ENCODE measurements at regions not wholly inside any gene's neighbourhood (a gene's known extent, or its start where the extent isn't known, plus 50 kb on each side); places are given as distances from the start of the nearest gene placed in this dataset.

- no peak for TF ChIP-seq NFRKB (IDR thresholded peaks at IDR 0.05)
- no peak for TF ChIP-seq ZNF384 (IDR thresholded peaks at IDR 0.05)
- TF ChIP-seq CTBP1 (IDR thresholded peaks at IDR 0.05; ENCODE audit: borderline replicate concordance) = no peak
- no peak for TF ChIP-seq BHLHE40 (IDR thresholded peaks at IDR 0.05; ENCODE audit: borderline replicate concordance)
- no peak for TF ChIP-seq FOXM1 (IDR thresholded peaks at IDR 0.05; ENCODE audit: borderline replicate concordance)
- TF ChIP-seq HDGF (IDR thresholded peaks at IDR 0.05; ENCODE audit: borderline replicate concordance) = no peak
These were observed 88.8 kb upstream of the ENPP6 start for GRCh38 chr4:184306470-184306869.
